ENCODE measurements at regions not wholly inside any gene's neighbourhood (a gene's known extent, or its start where the extent isn't known, plus 50 kb on each side); places are given as distances from the start of the nearest gene placed in this dataset.
A peak's percentile ranks its signal among the peaks of the same experiment; 100 is the strongest.

DNA sequence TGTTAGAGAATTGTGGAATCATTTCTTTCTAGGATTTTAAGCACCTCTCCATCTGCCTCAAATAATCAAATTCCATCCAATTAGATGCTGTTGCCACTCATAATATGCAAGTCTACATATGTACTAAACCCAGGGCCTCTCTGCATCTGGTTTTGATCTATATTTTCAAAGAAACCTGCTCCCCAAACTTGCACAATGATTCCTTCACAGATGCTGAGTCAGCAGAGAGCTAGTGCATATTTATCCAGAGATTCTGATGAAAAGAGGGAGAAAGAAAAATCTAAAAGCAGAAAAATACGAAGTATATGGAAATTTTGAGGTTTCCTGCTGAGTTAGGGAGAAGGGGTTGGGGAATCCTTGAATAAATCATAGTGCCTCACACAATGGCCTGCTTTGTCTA is 235.1 kb upstream of the RBFOX1 start:
- DNase-seq (ENCODE audit: low spot score): no peak

DNA sequence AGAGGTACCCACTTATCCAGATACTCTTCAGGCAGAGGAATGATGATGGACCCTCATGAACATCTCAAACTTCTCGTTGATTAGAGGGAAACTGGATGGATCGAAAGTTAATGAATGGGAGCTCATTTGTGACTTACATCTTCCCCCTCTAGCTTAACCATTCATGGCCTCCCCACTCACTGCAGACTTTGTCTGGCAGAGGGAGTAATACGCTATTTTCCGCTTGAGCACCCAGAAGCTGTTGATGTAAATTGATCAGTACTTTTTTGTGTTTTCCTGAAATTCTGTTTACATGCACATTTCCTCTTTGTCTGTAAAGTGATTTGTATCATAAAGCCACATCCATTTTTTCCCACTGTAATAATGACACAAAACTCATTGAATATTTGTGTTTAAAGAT is 239.1 kb upstream of the RBFOX1 start:
- DNase-seq (ENCODE audit: low spot score): no peak

DNA sequence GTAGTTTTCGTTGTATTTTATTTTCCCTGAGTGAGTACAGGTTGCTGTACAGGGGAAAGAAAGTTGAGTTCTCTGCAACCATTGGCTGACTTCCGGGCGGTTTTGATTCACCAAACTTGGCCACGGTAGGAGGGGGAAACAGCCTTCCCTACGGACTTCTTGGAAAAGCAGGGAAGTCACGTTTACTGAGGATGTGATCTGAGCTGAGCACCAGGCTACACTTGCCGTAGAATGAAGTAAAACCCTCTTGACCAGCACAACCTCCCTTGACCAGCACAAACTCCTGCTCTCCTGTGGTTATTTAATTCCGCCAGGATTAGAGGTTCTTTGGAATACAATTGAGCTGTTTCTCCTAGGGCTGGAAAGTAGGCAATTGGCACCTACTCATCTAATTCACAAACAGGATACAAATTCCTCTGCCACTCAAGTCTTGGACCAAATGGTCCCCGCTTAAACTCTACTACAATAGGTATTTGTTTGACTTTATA is 242.0 kb upstream of the RBFOX1 start:
- no peak for DNase-seq (ENCODE audit: low spot score)

DNA sequence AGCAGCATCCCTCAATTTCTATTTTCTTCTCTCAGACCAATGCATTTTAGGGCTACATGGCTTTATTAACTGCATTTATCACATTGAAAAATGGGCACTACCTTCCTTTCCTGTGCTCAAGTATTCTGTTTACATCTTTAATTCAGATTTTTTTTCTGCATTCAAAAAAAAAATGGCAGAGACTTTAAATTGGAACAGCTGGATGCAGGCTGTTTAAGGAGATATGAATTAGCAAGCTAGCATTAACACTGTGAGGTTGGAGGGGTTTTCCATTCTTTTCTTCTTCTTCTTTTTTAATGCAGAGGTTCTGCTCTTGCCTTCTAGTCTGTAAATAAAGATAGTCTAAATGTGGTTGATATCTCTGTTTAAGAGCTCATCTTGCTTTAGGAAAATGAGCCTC is 242.9 kb upstream of the RBFOX1 start:
- no peak for DNase-seq (ENCODE audit: low spot score)

DNA sequence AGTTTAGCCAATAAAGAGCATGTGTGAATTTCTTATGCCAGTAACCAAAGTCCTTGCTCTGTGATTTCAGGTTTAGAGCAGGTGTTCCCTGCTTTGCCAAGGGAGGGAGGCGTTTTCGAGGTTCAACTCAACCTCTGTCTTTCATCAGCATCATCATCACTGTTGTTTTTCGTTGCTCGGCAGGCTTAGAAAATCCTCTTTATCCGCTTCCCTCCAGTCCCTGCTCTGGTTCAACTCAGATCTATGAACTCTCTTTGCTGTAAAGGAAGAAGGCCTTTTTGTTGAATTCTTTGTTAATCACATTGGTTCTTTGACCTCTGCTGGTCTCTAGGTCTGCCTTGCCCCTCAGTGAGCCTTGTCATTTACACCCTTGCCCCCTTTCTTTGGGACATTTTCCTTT is 243.9 kb upstream of the RBFOX1 start:
- no peak for DNase-seq (ENCODE audit: low spot score)

DNA sequence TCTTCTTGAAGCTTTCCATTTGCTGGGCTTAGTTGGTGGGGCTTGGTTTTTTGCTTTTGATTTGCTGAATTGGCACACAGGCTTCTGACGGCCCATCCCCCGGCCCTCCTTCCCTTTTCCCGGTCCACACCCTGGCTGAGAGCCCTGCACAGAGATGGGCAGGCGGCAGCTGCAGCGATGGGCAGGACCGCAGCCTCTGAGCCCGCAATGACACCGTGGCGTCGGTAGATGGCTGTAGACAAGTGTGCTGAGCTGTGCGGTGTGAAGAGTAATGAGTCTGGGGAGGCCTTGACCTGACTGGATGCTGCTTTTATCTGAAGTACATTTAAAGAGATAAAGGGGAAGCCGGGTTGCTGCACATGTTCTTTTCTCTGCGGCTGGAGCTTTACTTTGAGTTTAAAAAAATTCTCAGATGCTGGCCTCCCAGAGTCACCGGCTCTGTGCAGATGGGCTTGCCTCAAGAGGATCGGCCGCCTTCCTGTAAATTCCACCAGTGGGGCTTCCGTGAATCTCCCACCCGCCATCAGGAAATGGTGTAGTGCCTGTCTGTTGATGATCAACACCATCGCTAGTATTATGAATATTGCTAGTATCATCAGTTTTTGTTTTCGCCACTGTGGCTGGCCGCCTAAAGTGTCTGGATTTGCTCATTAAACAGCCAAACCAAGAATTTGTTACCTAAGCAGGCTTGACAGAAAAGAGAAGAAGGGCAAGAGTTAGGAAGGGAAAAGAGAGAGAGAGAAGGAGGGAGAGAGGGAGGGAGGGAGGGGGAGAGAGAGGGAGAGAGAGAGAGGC is 245.6 kb upstream of the RBFOX1 start:
- DNase-seq (ENCODE audit: low spot score): peak; percentile 81

DNA sequence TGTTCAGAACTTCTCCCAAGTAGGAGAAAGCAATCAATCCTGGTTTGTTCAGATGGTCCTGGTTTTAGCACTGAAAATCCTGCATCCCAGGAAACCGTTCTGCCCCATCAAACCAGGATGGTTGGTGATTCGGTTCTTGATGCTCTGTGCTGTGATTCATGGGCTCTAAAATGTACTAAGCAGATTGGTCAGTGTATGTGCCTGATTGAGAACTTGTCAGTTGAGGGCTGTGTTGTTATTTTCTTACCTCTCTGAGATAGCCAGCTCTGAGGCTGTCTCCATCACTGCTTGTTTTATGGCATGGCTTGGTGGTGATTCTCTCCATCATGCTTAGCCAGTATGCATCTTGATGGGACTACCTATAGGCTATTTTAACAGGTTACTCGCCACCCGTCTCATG is 246.9 kb upstream of the RBFOX1 start:
- no peak for DNase-seq (ENCODE audit: low spot score)

DNA sequence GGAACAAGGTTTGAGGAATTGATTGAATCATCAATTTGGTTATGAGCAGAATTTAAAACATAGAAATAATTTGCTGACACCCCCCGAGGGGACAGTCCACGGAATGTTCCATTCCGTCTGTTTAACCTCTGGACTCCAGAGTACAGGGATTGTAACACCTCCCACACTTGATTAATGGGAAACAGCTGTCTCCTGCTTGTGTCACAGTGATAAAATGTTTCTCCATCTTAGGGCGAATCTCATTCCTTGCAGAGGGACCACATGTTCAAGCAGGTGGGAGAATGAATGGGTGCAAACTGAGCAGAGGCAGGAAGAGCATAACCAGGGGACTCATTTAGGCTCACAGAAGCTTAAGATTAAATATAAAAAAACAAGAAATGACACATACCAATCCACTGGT is 249.5 kb upstream of the RBFOX1 start:
- DNase-seq (ENCODE audit: low spot score): no peak

DNA sequence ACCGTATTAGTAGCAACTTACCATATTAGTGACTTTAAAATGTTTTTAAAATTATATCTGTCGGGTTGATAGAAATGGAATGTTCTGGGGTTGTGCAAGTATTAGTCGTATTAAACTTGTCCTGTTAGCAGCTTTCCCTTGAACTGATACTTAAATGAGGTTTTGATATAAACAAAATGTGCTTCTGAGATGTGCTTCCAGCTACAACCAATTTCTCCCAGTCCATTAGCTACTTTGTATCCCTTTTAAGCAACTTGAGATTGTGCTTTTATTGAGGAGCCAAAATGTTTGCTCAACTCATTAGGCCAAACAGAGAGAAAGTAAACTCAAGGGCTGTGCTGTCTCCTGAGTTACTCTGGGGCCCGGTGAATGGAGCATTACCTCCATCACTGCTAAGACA is 255.0 kb upstream of the RBFOX1 start:
- DNase-seq (ENCODE audit: low spot score): no peak

DNA sequence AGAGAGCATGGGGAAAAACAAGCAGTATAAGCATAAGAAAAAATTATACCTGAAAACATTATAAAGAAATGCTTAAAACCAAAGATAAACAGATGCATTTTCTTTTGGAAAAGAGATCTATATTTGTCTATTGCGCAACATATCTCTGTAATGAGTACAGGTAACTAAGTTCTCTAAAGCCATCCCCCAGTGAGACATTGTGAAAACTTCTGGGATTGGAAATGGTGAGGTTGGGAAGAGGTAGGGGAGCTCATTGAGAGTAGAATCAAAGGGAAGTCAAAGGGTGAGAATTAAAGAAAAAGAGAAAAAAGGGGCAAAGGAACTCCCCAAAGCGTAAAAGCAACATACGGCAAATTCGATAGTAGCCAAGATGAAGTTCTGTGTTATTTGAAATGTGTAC is 257.9 kb upstream of the RBFOX1 start:
- DNase-seq (ENCODE audit: low spot score): no peak

DNA sequence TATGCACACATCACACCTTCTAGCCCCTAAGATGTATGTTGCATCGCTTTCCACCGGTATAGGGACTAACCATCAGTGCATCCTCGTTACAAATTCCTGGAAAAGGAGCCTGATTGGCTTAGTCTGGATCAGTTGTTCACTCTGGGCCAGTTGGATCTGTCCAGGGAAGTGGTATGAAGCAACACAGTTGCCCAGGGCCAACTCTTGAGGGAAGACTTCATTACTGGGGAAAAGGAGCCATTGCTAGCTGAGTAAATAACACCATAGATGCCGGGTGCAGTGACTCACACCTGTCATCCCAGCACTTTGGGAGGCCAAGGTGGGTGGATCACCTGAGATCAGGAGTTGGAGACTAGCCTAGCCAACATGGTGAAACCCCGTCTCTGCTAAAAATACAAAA is 275.2 kb upstream of the RBFOX1 start:
- no peak for DNase-seq (ENCODE audit: low spot score)

DNA sequence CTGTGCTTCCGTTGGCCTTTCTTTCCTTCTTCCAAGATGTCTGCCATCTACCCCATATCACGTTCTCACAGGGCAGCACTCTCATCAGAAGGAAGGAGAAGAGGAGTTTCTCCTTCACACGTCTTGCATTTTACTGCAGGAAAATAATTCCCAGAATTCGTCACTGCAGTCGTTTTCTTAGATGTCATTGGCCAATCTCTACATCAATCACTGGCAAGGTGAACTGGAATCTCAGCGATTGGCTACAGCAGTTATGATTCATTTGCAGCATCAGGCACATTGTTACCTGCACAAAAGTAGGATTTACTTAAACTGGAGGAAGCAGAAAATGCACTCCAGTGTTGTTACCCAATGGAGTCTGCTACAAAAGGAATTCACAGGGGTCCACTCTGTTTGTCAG is 277.2 kb upstream of the RBFOX1 start:
- DNase-seq (ENCODE audit: low spot score): no peak

DNA sequence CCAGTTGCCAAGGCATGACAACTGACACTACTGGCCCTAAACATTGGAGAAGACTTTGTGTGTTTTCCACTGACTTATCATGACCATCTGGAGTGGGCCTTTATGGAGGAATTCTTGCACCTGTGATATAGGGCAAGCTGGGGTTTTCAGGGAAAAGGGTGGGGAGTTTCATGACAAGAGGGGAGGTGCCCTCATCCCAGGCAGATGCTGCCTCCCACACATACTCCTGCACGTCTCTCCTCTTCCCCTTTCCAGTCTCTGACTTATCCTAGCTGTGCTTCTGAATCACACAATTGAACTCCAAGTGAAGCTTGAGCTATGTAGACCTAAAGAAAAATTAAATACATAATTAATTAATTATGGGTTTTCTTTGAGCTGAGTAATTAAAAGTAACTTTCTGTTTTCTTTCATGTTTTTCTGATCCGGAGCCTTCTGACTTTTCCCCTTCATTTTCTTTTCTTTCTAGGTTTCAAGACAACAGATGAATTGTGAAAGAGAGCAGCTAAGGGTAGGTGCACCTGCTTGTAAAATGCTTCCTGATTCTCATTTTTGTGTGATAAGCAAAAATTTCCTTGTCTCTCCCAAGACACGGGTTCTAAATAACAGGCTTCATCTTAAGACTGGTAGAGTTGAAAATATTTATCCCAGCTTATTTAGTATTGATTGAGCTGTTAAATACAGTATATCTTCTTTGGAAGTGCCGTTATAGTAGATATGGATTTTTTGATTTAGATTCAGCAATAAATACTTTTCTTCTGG is 280.9 kb upstream of the RBFOX1 start:
- DNase-seq (ENCODE audit: low spot score): no peak

DNA sequence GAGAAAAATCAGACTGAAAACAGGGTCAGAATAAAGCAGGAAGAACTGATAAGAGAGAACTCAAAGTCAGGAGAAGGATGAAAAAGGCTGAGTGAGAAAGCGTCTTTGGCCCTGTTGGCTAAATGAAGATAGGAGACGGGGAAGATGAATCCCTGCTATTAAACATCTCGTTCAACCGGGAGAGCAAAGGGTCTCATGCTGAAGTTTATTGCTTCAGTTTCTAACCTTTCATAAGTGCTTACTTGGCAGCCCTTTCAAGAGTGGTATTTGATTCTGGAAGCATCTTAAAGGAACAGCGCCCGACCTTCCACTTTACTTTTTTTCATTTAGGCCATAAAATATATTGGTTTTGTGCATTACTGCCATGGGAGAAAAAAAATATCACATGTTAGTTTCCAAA is 288.3 kb upstream of the RBFOX1 start:
- DNase-seq (ENCODE audit: low spot score): no peak

DNA sequence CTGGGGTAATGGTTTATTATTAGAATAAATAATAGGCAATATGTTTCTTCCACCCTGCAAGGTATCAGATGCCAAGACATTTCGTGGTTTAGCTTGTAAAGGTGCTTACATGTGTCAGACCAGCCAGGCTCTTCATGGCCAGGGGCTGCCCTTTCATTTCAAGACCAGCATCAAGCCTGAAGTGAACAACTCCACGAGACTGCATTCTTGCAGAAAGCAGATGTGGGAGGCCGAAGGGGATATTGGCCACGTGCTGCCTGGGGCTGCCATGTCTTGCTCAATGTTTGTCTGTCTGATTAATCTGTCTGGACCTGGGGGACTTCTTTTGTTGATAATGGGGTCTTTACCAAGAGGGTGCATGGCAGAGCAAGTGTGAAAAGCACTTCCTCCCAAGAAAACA is 294.2 kb upstream of the RBFOX1 start:
- DNase-seq (ENCODE audit: low spot score): no peak

DNA sequence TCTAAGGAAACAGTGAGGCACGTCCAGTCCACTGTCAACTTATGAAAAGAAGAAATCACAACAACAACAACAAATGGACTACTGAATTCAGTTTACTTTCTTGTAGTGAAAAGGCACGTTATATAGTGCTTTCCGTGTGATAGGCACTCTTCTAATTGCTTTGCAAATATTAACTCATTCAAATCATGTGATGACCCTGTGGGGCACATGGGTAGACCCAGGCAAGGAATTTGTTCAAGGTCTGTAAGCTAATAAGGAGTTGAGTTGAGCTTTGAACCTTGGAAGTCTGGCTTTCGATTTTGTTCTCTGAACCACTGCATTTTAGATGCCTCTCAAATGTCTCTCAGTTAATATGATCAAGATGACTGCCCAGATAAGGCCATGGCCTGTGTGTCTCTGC is 295.1 kb upstream of the RBFOX1 start:
- no peak for DNase-seq (ENCODE audit: low spot score)

DNA sequence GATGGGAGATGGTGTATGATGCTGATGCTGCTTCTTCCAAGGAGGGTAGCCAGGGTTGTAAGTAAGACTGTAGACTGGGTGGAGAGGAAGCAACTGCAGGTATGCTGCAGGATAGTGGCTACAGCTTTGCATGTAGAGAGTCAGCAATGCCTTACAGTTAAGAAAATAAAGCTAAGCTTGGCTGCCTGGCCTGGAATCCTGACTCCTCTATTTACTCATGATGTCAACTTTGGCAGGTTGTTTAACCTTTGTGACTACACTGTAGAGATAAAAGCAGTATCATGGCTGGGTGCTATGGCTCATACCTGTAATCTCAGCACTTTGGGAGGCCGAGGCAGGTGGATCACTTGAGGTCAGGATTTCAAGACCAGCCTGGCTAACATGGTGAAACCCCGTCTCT is 301.6 kb upstream of the RBFOX1 start:
- DNase-seq (ENCODE audit: low spot score): no peak

DNA sequence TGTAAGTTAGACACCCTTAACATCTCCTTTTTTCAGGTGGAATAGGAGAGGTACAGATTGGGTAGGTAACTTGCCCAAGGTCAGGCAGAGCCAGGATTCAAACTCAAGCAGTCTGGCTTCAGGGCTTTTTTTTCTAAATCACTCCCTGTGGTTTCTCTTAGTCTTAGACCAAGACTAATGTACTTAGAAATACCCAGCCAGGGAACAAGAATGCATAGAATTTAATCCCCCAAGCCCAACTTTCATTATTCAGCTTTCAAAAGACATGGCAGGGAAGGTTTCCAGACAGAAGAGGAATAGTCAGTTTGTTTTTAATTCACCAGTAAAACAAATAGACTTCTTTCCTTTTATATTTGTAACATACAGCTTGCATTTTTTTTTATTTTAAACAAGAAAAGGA is 305.2 kb upstream of the RBFOX1 start:
- DNase-seq (ENCODE audit: low spot score): no peak

DNA sequence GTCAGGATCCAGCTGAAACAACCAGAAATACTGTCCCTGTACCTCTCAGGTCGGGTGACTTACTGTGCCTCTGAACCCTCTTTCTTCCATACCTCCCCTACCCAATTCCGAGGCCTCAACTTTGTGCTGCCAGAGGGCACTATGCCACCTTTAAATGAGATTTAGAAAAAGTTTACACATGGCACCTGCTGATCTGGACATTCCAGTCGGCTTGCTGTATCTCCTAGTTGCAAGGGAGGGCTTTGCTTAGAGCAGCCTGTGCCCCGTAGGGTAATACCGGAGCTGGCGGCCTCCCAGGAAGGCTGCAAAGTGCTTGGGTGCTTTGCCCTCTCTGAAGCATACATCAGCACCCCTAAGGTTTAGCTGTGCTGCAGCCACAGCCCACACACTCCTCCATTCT is 306.0 kb upstream of the RBFOX1 start:
- DNase-seq (ENCODE audit: low spot score): no peak

DNA sequence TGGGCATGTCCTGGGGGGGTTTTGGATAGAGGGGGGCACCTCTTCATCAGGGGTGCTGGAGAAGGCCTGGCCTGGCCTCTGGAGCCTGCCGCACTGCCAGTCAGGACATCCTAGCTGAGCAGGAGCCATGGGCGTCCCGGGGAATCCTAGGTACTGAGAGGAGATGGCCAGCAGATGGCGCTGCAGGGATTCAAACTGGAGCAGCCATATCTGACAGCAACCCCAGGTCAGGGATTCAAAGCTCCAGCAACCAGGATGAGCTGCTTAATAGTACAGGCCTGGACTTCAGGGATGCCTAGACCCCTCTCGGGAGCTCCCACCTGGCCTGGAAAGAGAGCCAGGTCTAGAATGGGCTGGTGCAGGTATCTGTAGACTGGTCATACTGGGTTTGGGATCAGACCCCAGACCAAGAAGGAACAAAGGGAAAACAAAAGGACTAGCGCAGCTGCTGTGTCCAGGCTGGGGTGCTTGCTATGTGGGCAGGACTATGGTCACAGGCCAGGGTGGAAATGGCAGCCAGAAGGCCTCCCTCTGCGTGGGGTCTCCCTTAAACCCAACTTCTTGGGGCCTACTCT is 306.9 kb upstream of the RBFOX1 start:
- peak; percentile 87 for DNase-seq (ENCODE audit: low spot score)

DNA sequence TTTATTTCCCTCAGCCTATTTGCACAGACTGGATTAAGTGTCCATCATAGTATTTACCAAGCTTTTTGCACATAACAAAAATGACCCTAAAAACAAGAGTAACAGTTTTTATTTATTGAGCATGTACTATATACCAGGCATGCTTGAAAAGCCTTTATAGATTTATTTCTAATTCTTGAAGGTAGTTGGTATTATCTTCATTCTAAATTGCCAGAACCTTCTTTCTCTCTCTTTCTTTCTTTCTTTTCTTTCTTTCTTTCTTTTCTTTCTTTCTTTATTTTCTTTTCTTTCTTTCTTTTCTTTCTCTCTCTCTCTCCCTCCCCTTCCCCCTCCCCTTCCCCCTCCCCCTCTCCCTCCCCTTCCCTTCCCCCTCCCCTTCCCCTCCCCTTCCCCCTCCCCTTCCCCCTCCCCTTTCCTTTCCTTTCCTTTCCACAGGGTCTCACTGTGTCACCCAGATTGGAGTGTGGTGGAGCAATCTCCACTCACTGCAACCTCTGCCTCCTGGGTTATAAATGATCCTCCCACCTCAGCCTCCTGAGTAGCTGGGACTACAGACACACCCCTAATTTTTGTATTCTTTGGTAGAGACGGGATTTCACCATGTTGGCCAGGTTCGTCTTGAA is 310.9 kb upstream of the RBFOX1 start:
- DNase-seq (ENCODE audit: low spot score): no peak

DNA sequence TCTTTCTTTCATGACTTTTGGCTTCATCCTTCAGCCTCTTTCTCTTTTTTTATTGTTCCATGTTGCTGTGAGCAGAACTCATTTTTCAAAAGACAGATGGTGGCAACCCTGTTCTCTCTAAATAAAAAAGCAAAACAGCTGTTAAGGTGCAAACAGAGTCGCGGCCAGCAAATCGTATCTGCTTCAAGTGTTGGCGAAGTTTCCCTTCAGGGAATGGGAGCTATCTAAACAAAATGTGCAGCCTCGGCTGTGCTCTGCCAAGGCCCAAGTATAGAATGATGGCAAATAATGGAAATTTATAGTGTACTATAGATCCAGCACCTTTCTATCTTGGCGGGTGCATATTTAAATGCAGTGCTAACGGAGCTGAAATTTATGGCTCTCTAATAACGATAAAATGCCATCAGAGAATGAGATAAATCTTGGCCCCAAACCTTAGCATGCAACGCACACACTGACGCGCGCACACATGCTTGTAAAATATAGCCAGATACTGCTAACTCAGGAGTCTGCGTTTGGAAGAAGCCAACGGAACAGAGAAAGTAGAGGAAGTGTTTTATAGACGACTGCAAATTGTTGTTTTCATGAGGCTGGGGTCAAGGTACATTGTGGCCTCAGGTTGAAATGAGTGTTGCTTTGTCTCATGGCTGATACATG is 315.5 kb upstream of the RBFOX1 start:
- DNase-seq (ENCODE audit: low spot score): no peak
